ENCODE measurements at regions not wholly inside any gene's neighbourhood (a gene's known extent, or its start where the extent isn't known, plus 50 kb on each side); places are given as distances from the start of the nearest gene placed in this dataset.

- DNase-seq (ENCODE audit: low read depth): no peak
- no peak for TF ChIP-seq CTCF (IDR thresholded peaks at IDR 0.05; ENCODE audit: low read length, missing control alignments)
- no peak overlapping the region for H3K4me3 ChIP-seq (replicated peaks; ENCODE audit: low read depth, low read length)
These were observed 104.5 kb upstream of the SEC14L1 start for GRCh38 chr17:77036136-77036840.

DNA sequence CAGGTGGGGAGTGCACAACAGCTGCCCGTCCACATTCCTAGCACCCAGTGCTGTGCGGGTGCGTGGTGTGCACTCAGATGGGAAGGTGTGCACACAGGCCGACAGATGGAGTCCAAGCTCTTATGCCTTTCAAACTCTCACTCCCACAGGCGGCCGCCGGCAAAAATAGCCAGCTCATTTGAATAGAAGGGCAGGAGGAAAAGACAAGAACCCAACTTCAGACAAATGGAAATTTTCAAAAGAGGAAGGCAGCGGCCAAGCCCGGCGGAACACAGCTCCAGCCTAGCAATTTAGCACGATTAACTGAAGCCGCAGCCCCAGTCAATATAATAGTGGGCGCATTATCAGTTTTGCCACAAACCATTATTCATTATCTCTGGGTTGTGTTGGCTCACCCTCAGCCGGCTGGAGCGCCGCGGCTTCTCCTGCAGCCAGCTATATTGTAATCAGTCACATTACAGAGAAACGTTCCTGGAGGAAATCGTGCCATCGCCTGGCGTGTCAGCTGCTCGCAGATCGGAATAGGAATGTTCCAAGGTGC is 103.9 kb upstream of the SEC14L1 start:
- H3K4me3 ChIP-seq (replicated peaks; ENCODE audit: low read depth, low read length): no peak overlapping the region
- no peak for TF ChIP-seq CTCF (IDR thresholded peaks at IDR 0.05; ENCODE audit: low read length, missing control alignments)
- peak; percentile 17 for DNase-seq (ENCODE audit: low read depth)

GRCh38 chr17:77037943-77038342 is 102.8 kb upstream of the SEC14L1 start:
- no peak for TF ChIP-seq CTCF (IDR thresholded peaks at IDR 0.05; ENCODE audit: low read length, missing control alignments)
- H3K4me3 ChIP-seq (replicated peaks; ENCODE audit: low read depth, low read length): no peak overlapping the region
- no peak for DNase-seq (ENCODE audit: low read depth)

GRCh38 chr17:77038884-77039555 is 101.7 kb upstream of the SEC14L1 start:
- DNase-seq (ENCODE audit: low read depth): no peak
- TF ChIP-seq CTCF (IDR thresholded peaks at IDR 0.05; ENCODE audit: low read length, missing control alignments): no peak

DNA sequence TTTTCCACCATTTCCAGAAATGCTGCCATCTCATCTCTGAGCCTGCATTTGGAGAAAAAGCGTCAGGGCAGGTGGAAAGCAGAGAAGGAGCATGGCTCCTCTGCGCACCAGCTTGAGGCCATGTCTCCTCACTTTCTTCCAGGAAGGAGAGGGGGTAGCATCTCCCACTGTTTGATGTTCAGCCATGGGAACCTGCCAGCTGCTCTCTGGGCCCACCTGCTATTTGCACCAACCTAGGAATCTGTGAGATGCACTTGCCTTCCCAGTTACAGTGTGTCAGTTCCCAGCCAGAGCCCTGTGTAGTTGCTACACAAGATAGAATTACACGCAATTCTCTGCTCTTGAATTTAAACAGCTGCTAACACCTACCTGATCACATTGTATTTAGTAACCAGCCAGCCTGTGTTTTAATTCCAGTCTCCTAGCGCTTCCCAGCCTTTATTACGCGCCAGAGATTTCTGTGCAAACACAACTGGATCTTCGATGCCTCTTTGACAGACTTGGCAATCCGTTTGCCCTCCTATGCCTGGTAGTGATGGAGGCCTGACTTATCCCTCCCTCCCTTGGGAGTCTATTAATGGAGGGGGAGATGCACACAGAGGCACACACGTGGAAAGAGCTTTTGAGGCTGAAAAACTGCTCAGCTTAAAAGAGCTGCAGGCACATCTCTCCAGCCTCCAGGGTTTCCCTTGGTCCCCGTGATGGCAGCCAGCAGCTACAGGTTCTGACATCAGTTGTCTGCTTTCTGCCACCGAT is 98.1 kb upstream of the SEC14L1 start:
- DNase-seq (ENCODE audit: low read depth): no peak
- no peak for TF ChIP-seq CTCF (IDR thresholded peaks at IDR 0.05; ENCODE audit: low read length, missing control alignments)
- H3K4me3 ChIP-seq (replicated peaks; ENCODE audit: low read depth, low read length): no peak overlapping the region

More at GRCh38 chr17:77038884-77039555, 101.7 kb upstream of the SEC14L1 start:
- H3K4me3 ChIP-seq (replicated peaks; ENCODE audit: low read depth, low read length): no peak overlapping the region

DNA sequence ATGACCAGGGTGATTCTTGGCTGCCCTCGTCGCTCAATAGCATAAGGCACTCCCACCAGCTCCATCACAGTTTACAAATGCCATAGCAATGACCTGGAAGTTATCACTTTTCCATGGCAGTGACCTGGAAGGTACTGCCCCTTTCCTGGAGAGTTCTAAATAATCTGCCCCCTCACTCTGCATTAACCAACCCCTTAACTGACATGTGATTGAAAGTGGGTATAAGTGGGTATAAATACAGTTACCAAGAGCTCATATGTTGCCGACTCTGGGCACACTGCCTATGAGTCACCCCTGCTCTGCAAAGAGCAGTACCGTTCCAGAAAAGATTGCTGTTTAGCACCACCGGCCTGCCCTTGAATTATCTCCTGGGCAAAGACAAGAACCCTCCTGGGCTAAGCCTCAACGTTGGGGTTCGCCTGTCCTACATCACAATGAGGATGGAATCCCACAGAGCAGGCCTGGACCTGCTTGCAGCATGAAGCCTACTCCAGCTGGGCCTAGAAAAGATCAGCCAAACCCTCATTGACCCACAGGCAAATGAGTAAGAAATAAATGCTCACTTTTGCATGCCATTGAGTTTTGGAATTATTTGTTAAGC is 95.2 kb upstream of the SEC14L1 start:
- no peak for TF ChIP-seq CTCF (IDR thresholded peaks at IDR 0.05; ENCODE audit: low read length, missing control alignments)
- H3K4me3 ChIP-seq (replicated peaks; ENCODE audit: low read depth, low read length): no peak overlapping the region
- DNase-seq (ENCODE audit: low read depth): no peak
